H4 (cell line): ENCODE measurements at regions not wholly inside any gene's neighbourhood (a gene's known extent, or its start where the extent isn't known, plus 50 kb on each side); places are given as distances from the start of the nearest gene placed in this dataset.
"Not testable (repeated sequence)": the region's sequence is repeated elsewhere in the genome, so short reads cannot be mapped to it uniquely, and the experiment has no call there.

ENCODE experiments used
- DNase-seq: peaks from one replicate; pipeline ENCODE4 v3.0.0-alpha.2; 2015; ENCODE audit warnings: low spot score

DNA sequence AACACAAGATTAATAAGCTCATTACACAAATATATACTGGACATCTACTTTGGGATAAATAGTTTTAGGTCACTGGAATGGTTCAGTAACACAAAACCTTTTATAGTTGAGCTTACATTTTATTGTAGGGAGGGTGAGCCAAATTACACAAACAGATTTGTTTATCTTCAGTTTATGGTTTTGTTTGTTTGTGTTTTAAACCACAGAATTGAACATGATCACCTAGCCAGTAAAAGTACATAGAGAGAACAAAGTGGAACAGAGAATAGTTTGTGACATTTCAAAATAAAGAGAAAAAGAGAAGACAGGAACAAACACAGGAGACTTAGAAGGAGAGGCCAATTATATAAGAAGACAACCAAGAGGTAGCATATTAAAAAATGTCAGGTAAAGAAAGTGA is 1930.2 kb upstream of the PCDH20 start:
- peak; percentile 51 for DNase-seq

DNA sequence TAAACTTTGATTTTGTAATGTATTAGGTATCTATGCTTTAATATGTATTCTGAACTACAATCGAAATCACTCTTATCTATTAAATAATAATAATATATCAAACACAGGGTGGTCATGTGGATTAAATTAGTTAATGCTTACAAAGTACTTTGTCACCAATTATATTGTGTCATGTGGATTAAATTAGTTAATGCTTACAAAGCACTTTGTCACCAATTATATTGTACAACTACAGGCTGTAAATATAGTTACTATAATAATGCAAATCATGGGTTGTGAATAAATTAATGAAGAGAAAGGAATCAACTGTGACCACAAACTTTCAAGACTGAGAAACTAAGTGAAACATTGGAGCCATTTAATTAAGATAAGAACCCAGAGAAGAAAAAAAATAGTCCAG is 1929.1 kb upstream of the PCDH20 start:
- no peak for DNase-seq

- DNase-seq, result no peak
These were observed 1922.3 kb upstream of the PCDH20 start for GRCh38 chr13:63337921-63338320.

GRCh38 chr13:63337041-63337440 is 1921.4 kb upstream of the PCDH20 start:
- DNase-seq, result no peak

DNA sequence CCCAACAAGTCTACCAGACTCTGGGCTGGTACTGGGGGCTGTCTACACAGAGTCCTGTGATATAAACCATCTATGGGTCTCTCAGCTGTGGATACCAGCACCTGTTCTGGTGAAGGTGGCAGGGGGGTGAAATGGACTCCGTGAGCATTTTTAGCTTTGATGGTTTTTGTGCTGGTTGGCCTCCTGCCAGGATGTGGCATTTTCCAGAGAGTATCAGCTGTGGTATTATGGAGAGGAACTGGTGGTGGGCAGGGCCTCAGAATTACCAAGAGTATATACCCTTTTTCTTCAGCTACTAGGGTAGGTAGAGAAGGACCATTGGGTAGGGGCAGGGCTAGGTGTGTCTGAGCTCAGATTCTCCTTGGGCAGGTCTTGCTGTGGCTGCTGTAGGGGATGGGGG is 1920.9 kb upstream of the PCDH20 start:
- DNase-seq, result no peak

DNA sequence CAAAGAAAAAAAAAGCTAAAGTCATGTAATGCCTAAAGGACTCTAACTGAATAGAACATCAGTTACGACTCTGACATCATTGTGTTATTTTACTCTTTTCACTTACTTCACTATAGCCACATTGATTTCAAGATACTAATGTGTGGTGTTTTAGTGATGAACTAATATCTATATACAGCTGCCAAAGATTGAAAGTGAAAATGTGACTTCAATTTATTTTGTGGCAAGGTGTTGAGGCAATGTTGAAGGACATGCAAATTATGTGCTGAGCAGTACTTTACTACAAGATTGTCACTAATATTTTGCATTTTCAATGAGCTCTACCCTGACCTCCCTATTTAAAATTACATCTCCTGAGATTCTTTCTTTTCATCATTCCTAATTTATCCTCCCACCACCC is 1911.9 kb upstream of the PCDH20 start:
- DNase-seq, result no peak

DNA sequence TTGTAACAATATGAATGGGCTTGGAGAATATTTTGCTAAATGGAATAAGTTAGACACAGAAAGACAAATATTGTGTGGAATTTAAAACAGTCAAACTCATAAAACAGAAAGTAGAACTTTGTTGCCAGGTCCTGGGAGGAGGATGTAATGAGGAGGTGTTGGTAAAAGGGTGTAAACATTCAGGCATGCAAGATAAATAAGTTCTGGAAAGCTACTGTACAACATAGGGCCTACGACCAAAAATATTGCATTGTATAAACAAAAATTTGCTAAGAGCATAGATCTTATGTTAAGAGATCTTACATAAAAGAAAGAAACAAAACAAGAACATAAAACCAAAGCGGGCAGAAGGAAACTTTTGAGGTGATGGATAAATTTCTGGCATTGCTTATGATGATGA is 1907.8 kb upstream of the PCDH20 start:
- DNase-seq, result no peak

- no peak for DNase-seq
These were observed 1895.9 kb upstream of the PCDH20 start for GRCh38 chr13:63311587-63311986.

GRCh38 chr13:63308549-63309165 is 1893.0 kb upstream of the PCDH20 start:
- no peak for DNase-seq

DNA sequence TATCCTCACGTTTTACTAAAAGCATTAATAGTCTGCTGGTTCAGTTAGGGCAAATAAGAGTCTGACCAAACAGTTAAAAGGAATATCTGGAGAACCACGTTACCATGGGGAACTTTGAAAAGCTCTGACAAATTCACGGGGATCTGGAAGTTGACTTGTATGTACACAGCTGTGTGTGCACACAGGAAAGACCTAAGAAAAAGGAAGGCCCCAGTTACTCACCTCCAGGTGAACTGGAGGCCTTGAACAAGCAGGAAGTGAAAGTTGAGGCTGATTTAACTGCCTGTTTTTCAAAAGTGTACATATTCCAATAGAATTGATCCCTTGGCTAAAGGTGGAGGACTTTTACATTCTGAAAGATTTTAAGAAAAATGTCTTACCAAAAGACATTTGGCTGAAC is 1891.6 kb upstream of the PCDH20 start:
- no peak for DNase-seq

- no peak for DNase-seq
These were observed 1890.0 kb upstream of the PCDH20 start for GRCh38 chr13:63305641-63306133.

GRCh38 chr13:63304497-63304896 is 1888.8 kb upstream of the PCDH20 start:
- DNase-seq, result no peak

- DNase-seq, result no peak
These were observed 1884.3 kb upstream of the PCDH20 start for GRCh38 chr13:63299866-63300394.

DNA sequence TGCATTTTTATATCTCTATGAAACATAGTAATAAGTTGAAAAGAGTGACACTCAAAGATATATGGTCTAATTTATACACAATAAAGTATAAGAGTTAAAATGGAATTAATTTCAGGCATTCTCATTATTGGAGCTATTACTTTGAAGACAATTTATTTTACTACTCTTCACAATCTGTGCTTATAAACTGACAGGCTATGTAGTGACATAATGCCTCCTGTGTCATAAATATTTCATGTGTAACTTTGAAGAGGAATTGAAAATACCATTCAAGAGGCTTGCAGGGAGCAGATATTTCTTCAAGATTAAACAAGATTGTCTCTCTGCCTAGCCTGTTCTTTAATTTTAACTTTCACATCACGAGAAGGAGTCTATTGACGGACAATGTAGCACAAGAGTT is 1881.5 kb upstream of the PCDH20 start:
- no peak for DNase-seq

- DNase-seq, result no peak
These were observed 1876.1 kb upstream of the PCDH20 start for GRCh38 chr13:63291701-63292100.

DNA sequence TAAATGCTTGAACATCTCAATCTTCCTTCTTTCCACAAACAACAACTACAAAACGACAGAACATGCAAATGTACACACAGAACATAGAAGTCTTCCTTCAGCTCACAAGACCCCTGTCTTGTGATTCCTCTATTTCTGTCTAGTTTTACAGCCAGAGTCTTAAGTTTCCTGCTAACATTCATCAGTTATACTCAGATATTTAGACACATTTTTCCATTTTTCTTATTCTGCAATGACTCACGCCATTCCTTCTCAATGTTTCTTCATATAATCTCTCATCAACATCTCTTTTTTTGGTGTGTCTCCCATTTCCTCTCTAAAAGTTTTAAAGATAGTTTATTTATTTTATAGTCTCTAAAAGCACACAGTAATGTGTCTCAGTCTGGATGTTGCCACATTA is 1872.9 kb upstream of the PCDH20 start:
- no peak for DNase-seq

DNA sequence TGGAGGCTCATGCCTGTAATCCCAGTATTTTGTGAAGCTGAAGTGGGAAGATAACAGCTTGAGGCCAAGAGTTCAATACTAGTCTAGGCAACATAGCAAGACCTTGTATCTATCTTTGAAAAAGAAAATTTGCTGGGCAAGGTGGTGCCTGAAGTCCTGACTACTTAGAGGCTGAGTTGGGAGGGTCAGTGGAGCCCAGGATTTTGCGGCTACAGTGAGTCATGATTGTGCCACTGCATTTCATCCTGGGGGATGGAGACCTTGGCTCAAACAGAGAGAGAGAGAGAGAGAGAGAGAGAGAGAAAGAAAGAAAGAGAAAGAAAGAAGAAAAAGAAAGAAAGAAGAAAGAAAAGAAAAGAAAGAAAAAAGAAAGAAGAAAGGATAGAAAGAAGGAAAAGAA is 1872.3 kb upstream of the PCDH20 start:
- DNase-seq, result no peak

DNA sequence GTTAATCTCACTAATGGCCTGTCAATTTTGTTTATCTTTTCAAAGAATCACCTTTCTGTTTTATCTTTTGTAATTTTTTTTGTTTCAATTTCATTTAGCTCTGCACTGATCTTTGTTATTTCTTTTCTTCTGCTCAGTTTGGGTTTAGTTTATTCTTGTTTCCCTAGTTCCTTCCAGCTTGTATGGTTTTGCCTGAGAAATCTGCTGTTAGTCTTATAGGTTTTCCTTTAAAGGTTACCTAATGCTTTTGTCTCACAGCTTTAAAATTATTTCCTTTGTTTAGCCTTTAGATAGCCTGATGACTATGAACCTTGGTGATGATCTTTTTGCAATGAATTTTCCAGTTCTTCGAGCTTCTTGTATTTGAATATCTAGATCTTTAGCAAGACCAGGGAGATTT is 1869.8 kb upstream of the PCDH20 start:
- DNase-seq, result no peak

- no peak for DNase-seq
These were observed 1863.5 kb upstream of the PCDH20 start for GRCh38 chr13:63279136-63279535.

- DNase-seq, result no peak
These were observed 1859.1 kb upstream of the PCDH20 start for GRCh38 chr13:63274772-63275171.

DNA sequence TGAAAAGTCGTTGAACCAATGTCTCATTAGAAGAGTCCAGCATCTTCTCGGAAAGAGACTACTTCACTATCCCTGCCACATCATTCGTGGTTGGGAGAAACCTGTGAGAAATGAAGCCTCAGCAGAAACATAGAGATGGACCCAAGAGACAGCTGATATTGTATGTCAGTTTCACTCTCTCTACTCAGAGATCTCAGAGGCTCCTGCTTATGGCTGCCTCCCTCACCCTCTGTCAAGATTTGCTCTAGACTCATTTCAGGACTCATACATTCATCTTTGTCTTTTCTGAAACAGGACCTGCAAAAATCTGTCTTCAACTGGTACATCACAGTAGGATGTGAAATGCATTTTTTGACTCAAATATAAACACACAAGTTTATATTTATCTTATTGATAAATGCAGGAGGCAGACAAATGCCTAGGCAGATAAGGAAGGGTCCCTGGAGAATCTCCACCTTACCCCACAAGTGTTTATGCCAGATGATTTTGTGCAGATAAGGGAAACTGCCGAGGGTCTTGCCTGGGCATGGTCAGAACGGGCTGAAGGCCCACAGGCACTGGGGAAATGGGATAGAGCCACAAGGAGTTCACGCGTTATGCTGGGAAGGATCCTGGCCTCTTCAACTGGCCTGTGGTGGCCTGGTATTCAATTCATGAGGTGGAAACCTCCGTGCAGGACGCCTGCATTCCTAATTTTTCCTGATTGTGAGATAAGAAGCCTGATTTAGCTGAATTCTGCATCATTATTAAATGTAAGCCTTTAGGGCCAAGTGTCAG is 1834.0 kb upstream of the PCDH20 start:
- DNase-seq, result no peak

DNA sequence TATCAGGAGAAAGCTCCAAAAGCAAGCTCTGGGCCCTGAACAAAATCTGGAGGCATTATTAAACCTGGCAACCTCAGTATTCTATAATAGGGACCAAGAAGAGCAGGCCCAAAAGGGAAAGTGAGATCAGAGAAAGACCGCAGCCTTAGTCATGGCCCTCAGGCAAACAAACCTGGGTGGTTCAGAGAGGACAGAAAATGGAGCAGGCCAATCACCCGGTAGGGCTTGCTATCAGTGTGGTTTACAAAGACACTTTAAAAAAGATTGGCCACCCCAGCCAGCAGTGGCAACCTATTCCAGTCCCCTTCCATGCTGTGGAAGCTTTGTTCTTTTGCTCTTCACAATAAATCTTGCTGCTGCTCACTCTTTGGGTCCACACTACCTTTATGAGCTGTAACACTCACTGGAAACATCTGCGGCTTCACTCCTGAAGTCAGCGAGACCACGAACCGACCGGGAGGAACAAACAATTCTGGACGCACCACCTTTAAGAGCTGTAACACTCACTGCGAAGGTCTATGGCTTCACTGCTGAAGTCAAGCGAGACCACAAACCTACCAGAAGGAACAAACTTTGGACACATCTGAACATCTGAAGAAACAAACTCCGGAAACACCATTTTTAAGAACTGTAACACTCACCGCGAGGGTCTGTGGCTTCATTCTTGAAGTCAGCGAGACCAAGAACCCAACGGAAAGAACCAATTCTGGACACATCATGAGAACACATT is 1821.2 kb upstream of the PCDH20 start:
- peak; percentile 2 for DNase-seq

- DNase-seq, result not testable (repeated sequence)
These were observed 1802.9 kb upstream of the PCDH20 start for GRCh38 chr13:63218596-63218995.
